HepG2 (cell line): ENCODE measurements at regions not wholly inside any gene's neighbourhood (a gene's known extent, or its start where the extent isn't known, plus 50 kb on each side); places are given as distances from the start of the nearest gene placed in this dataset.

Experiments used
- ATAC-seq: fragments of 200-7000 bp; cut with Tn5 transposase; 3 replicates; pipeline ENCODE4 v1.9.1; 2020; ENCODE audit warnings: mild to moderate bottlenecking, moderate library complexity
- BruUV-seq: library from RNA; stranded (reverse); fragments of 400-500 nt; replicated peaks from 2 replicates; lab custom pipeline; 2021; lab: Mats Ljungman, UMichigan
- CTCF ChIA-PET: fragments of 300-600 bp; formaldehyde crosslinking; extraction: SDS; loops from one replicate; lab custom pipeline; 2021; ENCODE audit warnings: low total read pairs, inconsistent platforms, low intra/inter-chr PET ratio; lab: Yijun Ruan, JAX
- POLR2A ChIA-PET: fragments of 350-600 bp; sonication (Branson Sonifier 250); formaldehyde crosslinking; loops from one replicate; lab custom pipeline; 2020; ENCODE audit warnings: antibody characterized with exemption, inconsistent platforms; lab: Yijun Ruan, JAX
- DNase-seq: peaks from one replicate; pipeline ENCODE4 v3.0.0-alpha.2; 2015; ENCODE audit warnings: low spot score
- FAIRE-seq: peaks from 3 replicates; lab custom pipeline; 2011; peaks lifted over from hg19 to GRCh38; lab: Jason Lieb, UNC
- H2AFZ ChIP-seq: one replicate; pipeline ENCODE4 v1.6.1; 2011; ENCODE audit warnings: low read length, inconsistent platforms
- H3K27ac ChIP-seq: fragments of 300-600 bp; 3 replicates; pipeline ENCODE4 v1.8.0; 2011; ENCODE audit warnings: mixed run types, mild to moderate bottlenecking, mixed read lengths, low read length, inconsistent platforms; ENCODE audit not compliant: insufficient read depth; ENCODE audit errors: extremely low read length
- H3K27me3 ChIP-seq, 2 experiments: fragments of 200-600 bp in 1 of 2; 2 replicates in 1 of 2; 3 replicates in 1 of 2; pipeline versions ENCODE4 v1.6.0 to v1.8.0; 2011; ENCODE audit warnings: low read length in 2 of 2, mild to moderate bottlenecking in 2 of 2, moderate library complexity in 2 of 2, inconsistent platforms in 1 of 2; ENCODE audit not compliant: insufficient read depth in 2 of 2, control insufficient read depth in 1 of 2
- H3K36me3 ChIP-seq, 2 experiments: fragments of 200-600 bp in 1 of 2; replicated peaks in 1 of 2; 2 replicates in 1 of 2; 3 replicates in 1 of 2; pipeline versions ENCODE4 v1.5.1 to v1.8.0; 2011; ENCODE audit warnings: low read length in 2 of 2, inconsistent platforms in 1 of 2; ENCODE audit not compliant: insufficient read depth in 2 of 2, control insufficient read depth in 1 of 2
- H3K4me1 ChIP-seq: 2 replicates; pipeline ENCODE4 v1.5.1; 2012; ENCODE audit warnings: low read length, inconsistent platforms; ENCODE audit not compliant: insufficient read depth
- H3K4me2 ChIP-seq: 2 replicates; pipeline ENCODE4 v1.6.0; 2011; ENCODE audit warnings: low read depth, low read length, inconsistent platforms
- H3K4me3 ChIP-seq, 3 experiments: fragments of 200-600 bp in 1 of 3; sonication (generic), shearing (Covaris generic) in 1 of 3; replicated peaks in 1 of 3; 2 replicates each; pipeline ENCODE4 v1.5.1; 2011 to 2016; ENCODE audit warnings: low read length in 3 of 3, inconsistent platforms in 2 of 3, low read depth in 2 of 3, mild to moderate bottlenecking in 2 of 3, control low read depth in 1 of 3, mixed read lengths in 1 of 3; ENCODE audit not compliant: insufficient read depth in 1 of 3
- H3K79me2 ChIP-seq: one replicate; pipeline ENCODE4 v1.6.1; 2011; ENCODE audit warnings: low read length, inconsistent platforms; ENCODE audit not compliant: insufficient read depth
- H3K9ac ChIP-seq: 2 replicates; pipeline ENCODE4 v1.6.0; 2011; ENCODE audit warnings: mild to moderate bottlenecking, low read depth, low read length, inconsistent platforms; ENCODE audit not compliant: insufficient read depth
- H3K9me3 ChIP-seq: 2 replicates; pipeline ENCODE4 v1.5.1; 2012; ENCODE audit warnings: mild to moderate bottlenecking, low read length
- H4K20me1 ChIP-seq: 2 replicates; pipeline ENCODE4 v1.6.0; 2011; ENCODE audit warnings: inconsistent platforms, mild to moderate bottlenecking, low read length, moderate library complexity; ENCODE audit not compliant: insufficient read depth
- CERS6 ChIP-seq: sonication (generic); formaldehyde crosslinking; IDR thresholded peaks from 2 replicates; pipeline ENCODE4 v1.5.0; 2020; ENCODE audit warnings: missing genetic modification reagents
- FOXA3 ChIP-seq: IDR thresholded peaks from 2 replicates; pipeline ENCODE4 v1.6.1; 2016; ENCODE audit warnings: missing genetic modification reagents, missing compliant biosample characterization
- ZMAT3 ChIP-seq: sonication (generic); formaldehyde crosslinking; conservative IDR thresholded peaks from 2 replicates; pipeline ENCODE4 v1.7.0; 2021; ENCODE audit warnings: missing genetic modification reagents
- ZNF329 ChIP-seq: sonication (generic); formaldehyde crosslinking; IDR thresholded peaks from 2 replicates; pipeline ENCODE4 v1.9.0; 2021; ENCODE audit warnings: low read depth, mild to moderate bottlenecking, missing genetic modification reagents
- ZNF770 ChIP-seq: sonication (generic); formaldehyde crosslinking; IDR thresholded peaks from 2 replicates; pipeline ENCODE4 v1.5.0; 2020; ENCODE audit warnings: mild to moderate bottlenecking, missing genetic modification reagents
- ZSCAN20 ChIP-seq: sonication (generic); formaldehyde crosslinking; IDR thresholded peaks from 2 replicates; pipeline ENCODE4 v1.4.0; 2020; ENCODE audit warnings: missing genetic modification reagents, mild to moderate bottlenecking, borderline replicate concordance
- WGBS: methylation state at CpG from one replicate; pipeline ENCODE4 v1.1.6; 2017; ENCODE audit warnings: low lambda C conversion rate; 5-methylcytosine and 5-hydroxymethylcytosine counted together
- in situ Hi-C: cut with HindIII; loops from 2 replicates; pipeline ENCODE4 v1.10.0; 2017; ENCODE audit warnings: low pct_unique_long_range_greater_than_20kb; ENCODE audit not compliant: extremely low pct_ligation_motif_present
- intact Hi-C: fragments of 100-400 bp; cut with micrococcal nuclease; formaldehyde crosslinking; loops from one replicate; pipeline ENCODE4 v1.10.0; 2022; ENCODE audit not compliant: unreplicated experiment

DNA sequence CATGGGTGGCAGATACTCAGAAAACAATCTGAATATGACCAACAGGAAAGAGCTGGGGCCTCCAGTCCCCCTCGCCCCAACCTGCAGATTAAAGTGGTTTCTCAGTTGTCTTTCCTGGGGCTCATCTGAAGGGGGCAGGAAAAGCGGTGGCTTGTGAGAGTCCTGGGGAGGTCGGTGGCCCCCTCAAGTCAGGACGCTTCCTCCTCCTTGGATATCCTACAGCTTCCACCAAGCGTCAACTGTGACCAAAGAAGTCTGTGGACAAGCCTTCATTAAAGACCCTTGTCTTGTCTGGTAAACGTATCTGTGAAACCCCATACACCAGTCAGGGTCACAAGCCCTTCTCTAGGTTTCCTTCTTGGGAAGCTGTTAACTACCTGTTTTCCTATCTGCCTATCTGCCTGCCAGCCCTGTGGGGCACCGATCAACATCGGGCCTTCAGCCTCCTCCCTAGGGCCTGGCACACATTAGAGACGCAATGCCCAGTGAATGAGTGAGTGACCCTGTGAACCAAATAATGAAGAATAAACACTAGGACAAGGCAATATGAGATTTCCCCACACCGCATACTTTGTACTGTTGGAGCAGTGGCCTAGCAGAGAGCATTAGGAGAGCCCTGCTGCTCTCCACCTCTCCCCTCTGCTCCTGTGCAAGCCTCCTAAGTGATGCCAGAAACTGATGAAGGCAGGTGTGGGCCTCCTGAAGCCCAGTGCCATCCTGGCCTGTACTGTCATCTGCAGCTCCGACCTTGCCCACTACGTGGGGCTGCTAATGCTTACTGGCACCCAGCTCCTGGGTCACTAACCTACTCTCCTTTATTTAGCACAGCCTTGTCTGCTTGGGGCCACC lies 1317.8 kb downstream of the UQCRFS1 start:
- ATAC-seq: no peak
- TF ChIP-seq ZNF770 (CRISPR knock-in tag): no peak
- TF ChIP-seq ZMAT3: no peak
- no peak for TF ChIP-seq ZSCAN20 (CRISPR knock-in tag)
- no peak for TF ChIP-seq FOXA3
- no peak for TF ChIP-seq ZNF329
- no peak for TF ChIP-seq CERS6
- TF ChIP-seq, all 625 proteins: peak for 0
- H3K9ac ChIP-seq: no peak overlapping the region
- no peak for FAIRE-seq
- no peak overlapping the region for H3K4me2 ChIP-seq
- H3K9me3 ChIP-seq: peaks cover 100% of the 10 kb centered on the region
- no peaks in the 10 kb centered on the region for H3K27me3 ChIP-seq
- no TSS peak for BruUV-seq
- H3K79me2 ChIP-seq: no peaks in the 10 kb centered on the region
- no peaks in the 10 kb centered on the region for H3K36me3 ChIP-seq
- ChIA-PET POLR2A (no interaction called here), CTCF (no interaction called here)
- no peaks in the 10 kb centered on the region for H4K20me1 ChIP-seq
- H3K27ac ChIP-seq: no peak overlapping the region
- in situ Hi-C loops (no loop called here), intact Hi-C loops (no loop called here)
- H3K4me1 ChIP-seq: no peaks in the 10 kb centered on the region
- H2AFZ ChIP-seq: no peak overlapping the region
- no peak overlapping the region for H3K4me3 ChIP-seq
- 10% methylated on average over 7 of the region's 12 CpGs for WGBS
- no peak for DNase-seq
